Testis (tissue), 2 donors: ENCODE measurements at regions not wholly inside any gene's neighbourhood (a gene's known extent, or its start where the extent isn't known, plus 50 kb on each side); places are given as distances from the start of the nearest gene placed in this dataset.

Experiments
- CTCF ChIP-seq, 3 experiments: fragments of 450-650 bp in 2 of 3; fragments of 200-600 bp in 1 of 3; sonication (generic) in 1 of 3; IDR thresholded peaks; one replicate each; pipeline ENCODE4 v1.5.1; 2016 to 2019; ENCODE audit warnings: antibody characterized with exemption in 3 of 3, mild to moderate bottlenecking in 2 of 3, moderate library complexity in 1 of 3
- POLR2A ChIP-seq: fragments of 450-650 bp; IDR thresholded peaks from one replicate; pipeline ENCODE4 v1.6.1; 2017; ENCODE audit warnings: antibody characterized with exemption, mild to moderate bottlenecking, moderate library complexity

- TF ChIP-seq CTCF (IDR thresholded peaks at IDR 0.05) (no peak), POLR2A (no peak)
These were observed 193.7 kb downstream of the IZUMO3 start for GRCh38 chr9:24351973-24352372.
